MCF 10A (cell line): ENCODE measurements at regions not wholly inside any gene's neighbourhood (a gene's known extent, or its start where the extent isn't known, plus 50 kb on each side); places are given as distances from the start of the nearest gene placed in this dataset.
"Not testable (repeated sequence)": the region's sequence is repeated elsewhere in the genome, so short reads cannot be mapped to it uniquely, and the experiment has no call there.

Source experiments
- BruUV-seq: library from RNA; stranded (reverse); fragments of 400-500 nt; replicated peaks from 2 replicates; lab custom pipeline; 2021; lab: Mats Ljungman, UMichigan
- CTCF ChIA-PET: fragments of 300-600 bp; sonication (Branson Sonifier 250); formaldehyde crosslinking; extraction: SDS; loops from one replicate; lab custom pipeline; 2021; ENCODE audit warnings: antibody characterized with exemption, inconsistent platforms; lab: Yijun Ruan, JAX
- POLR2A ChIA-PET: fragments of 300-600, 350-650 bp; sonication (Branson Sonifier 250); formaldehyde crosslinking; extraction: SDS; loops from one replicate; lab custom pipeline; 2020; ENCODE audit warnings: antibody characterized with exemption, inconsistent platforms; lab: Yijun Ruan, JAX
- DNase-seq: peaks from one replicate; pipeline ENCODE4 v3.0.0-alpha.2; 2018; ENCODE audit not compliant: unreplicated experiment
- H3K27ac Mint-ChIP-seq: one replicate; pipeline ENCODE4 v1.8.0; 2022; ENCODE audit warnings: mild to moderate bottlenecking, low read depth, mixed read lengths; ENCODE audit not compliant: unreplicated experiment
- H3K27me3 Mint-ChIP-seq: one replicate; pipeline ENCODE4 v1.8.0; 2022; ENCODE audit warnings: mixed read lengths; ENCODE audit not compliant: insufficient read depth, unreplicated experiment
- H3K36me3 Mint-ChIP-seq: one replicate; pipeline ENCODE4 v1.8.0; 2022; ENCODE audit warnings: mild to moderate bottlenecking, moderate library complexity, mixed read lengths; ENCODE audit not compliant: insufficient read depth, unreplicated experiment
- H3K4me1 Mint-ChIP-seq: one replicate; pipeline ENCODE4 v1.8.0; 2022; ENCODE audit warnings: mixed read lengths; ENCODE audit not compliant: insufficient read depth, unreplicated experiment
- H3K4me3 Mint-ChIP-seq: one replicate; pipeline ENCODE4 v1.8.0; 2022; ENCODE audit warnings: mild to moderate bottlenecking, moderate library complexity, mixed read lengths; ENCODE audit not compliant: unreplicated experiment
- H3K9me3 Mint-ChIP-seq: one replicate; pipeline ENCODE4 v1.8.0; 2022; ENCODE audit warnings: mixed read lengths; ENCODE audit not compliant: unreplicated experiment
- intact Hi-C: fragments of 100-400 bp; cut with micrococcal nuclease; formaldehyde crosslinking; loops from 2 replicates; pipeline ENCODE4 v1.14.1; 2022
- TF ChIP-seq, protein P1 (sequence below): fragments of 200-600 bp; IDR thresholded peaks from one replicate; pipeline ENCODE4 v1.8.0; 2022; ENCODE audit warnings: antibody characterized with exemption, mild to moderate bottlenecking; ENCODE audit not compliant: unreplicated experiment

DNA sequence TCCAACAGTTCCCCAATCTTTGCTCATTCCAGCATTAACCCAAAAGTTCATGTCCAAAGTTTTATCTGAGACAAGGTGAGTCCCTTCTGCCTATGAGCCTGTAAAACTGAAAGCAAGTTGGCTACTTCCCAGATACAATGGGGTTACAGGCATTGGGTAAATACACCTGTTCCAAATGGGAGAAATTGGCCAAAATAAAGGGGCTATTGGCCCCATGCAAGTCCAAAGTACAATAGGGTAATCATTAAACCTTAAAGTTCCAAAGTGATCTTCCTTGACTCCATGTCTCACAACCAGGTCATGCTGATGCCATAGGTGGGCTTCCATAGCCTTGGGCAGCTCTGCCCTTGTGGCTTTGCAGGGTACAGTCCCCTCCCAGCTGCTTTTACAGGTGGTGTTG, 511.7 kb upstream of the KLHL4 start:
- intact Hi-C loops = no loop called here
- H3K27me3 Mint-ChIP-seq = no peaks in the 10 kb centered on the region

DNA sequence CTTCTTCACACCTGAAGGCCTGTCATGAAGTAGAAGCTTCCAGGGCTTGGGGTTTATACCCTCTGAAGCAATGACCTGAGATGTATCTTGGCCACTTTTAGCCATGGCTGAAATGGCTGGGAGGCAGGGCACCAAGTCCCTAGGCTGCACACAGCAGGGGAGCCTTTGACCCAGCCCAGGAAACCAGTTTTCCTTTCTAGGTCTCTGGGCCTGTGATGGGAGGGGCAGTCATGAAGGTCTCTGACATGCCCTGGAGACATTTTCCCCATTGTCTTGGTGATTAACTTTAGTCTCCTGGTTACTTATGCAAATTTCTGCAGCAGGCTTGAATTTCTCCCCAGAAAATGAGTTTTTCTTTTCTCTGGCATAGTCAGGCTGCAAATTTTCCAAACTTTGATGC, 511.0 kb upstream of the KLHL4 start:
- TF ChIP-seq, protein P1, sequence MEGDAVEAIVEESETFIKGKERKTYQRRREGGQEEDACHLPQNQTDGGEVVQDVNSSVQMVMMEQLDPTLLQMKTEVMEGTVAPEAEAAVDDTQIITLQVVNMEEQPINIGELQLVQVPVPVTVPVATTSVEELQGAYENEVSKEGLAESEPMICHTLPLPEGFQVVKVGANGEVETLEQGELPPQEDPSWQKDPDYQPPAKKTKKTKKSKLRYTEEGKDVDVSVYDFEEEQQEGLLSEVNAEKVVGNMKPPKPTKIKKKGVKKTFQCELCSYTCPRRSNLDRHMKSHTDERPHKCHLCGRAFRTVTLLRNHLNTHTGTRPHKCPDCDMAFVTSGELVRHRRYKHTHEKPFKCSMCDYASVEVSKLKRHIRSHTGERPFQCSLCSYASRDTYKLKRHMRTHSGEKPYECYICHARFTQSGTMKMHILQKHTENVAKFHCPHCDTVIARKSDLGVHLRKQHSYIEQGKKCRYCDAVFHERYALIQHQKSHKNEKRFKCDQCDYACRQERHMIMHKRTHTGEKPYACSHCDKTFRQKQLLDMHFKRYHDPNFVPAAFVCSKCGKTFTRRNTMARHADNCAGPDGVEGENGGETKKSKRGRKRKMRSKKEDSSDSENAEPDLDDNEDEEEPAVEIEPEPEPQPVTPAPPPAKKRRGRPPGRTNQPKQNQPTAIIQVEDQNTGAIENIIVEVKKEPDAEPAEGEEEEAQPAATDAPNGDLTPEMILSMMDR = no peak
- intact Hi-C loops = no loop called here
- no peak overlapping the region for H3K4me3 Mint-ChIP-seq
- H3K36me3 Mint-ChIP-seq = no peaks in the 10 kb centered on the region
- ChIA-PET CTCF (no interaction called here), POLR2A (no interaction called here)
- H3K27ac Mint-ChIP-seq = no peak overlapping the region
- H3K9me3 Mint-ChIP-seq = no peaks in the 10 kb centered on the region
- H3K27me3 Mint-ChIP-seq = no peaks in the 10 kb centered on the region
- BruUV-seq = no TSS peak
- H3K4me1 Mint-ChIP-seq = no peaks in the 10 kb centered on the region
- no peak for DNase-seq

More for the DNA sequence above, 511.7 kb upstream of the KLHL4 start:
- H3K4me1 Mint-ChIP-seq = no peaks in the 10 kb centered on the region
- H3K4me3 Mint-ChIP-seq = no peak overlapping the region
- CTCF ChIA-PET = no interaction called here
- TF ChIP-seq, protein P1 = no peak
- H3K9me3 Mint-ChIP-seq = no peaks in the 10 kb centered on the region
- no peak for DNase-seq
- H3K36me3 Mint-ChIP-seq = no peaks in the 10 kb centered on the region
- H3K27ac Mint-ChIP-seq = no peak overlapping the region
- POLR2A ChIA-PET = no interaction called here
- BruUV-seq = no TSS peak

DNA sequence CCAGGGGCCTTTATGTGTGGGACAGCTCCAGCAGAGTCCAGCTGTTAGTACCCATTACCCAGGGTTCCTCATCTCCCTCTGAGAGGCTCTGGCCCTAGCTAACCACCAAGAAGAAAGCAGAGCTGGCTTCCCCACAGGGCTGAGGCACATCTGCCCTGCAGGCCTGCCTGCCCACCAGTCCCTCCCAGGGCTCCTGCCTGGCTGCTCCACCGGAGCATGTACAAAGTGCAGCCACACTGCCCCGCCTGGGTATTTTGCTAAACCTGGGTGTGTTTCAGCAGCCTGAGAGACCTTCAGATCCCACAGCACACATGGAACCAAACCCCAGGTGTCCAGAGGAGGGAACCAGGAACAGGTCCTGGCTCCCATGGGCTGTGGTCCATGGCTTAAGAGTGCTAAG, 500.4 kb upstream of the KLHL4 start:
- POLR2A ChIA-PET = no interaction called here
- H3K4me1 Mint-ChIP-seq = no peaks in the 10 kb centered on the region
- CTCF ChIA-PET = no interaction called here

DNA sequence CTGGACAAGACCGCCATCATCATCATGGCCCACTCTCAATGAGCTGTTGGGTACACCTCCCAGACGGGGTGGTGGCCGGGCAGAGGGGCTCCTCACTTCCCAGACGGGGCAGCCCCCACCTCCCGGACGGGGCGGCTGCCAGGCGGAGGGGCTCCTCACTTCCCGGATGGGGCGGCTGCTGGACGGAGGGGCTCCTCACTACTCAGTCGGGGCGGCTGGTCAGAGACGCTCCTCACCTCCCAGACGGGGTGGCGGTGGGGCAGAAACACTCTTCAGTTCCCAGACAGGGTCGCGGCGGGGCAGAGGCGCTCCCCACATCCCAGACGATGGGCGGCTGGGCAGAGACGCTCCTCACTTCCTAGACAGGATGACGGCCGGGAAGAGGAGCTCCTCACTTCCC, 484.5 kb upstream of the KLHL4 start:
- H3K27ac Mint-ChIP-seq, intact Hi-C loops, POLR2A ChIA-PET, H3K27me3 Mint-ChIP-seq, H3K4me1 Mint-ChIP-seq, CTCF ChIA-PET, DNase-seq, H3K36me3 Mint-ChIP-seq, H3K9me3 Mint-ChIP-seq, H3K4me3 Mint-ChIP-seq, BruUV-seq: not testable (repeated sequence)

More for the DNA sequence above, 500.4 kb upstream of the KLHL4 start:
- no peaks in the 10 kb centered on the region for H3K27me3 Mint-ChIP-seq
- intact Hi-C loops = no loop called here
- no peak overlapping the region for H3K27ac Mint-ChIP-seq
- no peak overlapping the region for H3K4me3 Mint-ChIP-seq
- TF ChIP-seq, protein P1 = no peak
- H3K36me3 Mint-ChIP-seq = no peaks in the 10 kb centered on the region
- peaks cover 3% of the 10 kb centered on the region for H3K9me3 Mint-ChIP-seq
- BruUV-seq = no TSS peak
- DNase-seq = no peak

DNA sequence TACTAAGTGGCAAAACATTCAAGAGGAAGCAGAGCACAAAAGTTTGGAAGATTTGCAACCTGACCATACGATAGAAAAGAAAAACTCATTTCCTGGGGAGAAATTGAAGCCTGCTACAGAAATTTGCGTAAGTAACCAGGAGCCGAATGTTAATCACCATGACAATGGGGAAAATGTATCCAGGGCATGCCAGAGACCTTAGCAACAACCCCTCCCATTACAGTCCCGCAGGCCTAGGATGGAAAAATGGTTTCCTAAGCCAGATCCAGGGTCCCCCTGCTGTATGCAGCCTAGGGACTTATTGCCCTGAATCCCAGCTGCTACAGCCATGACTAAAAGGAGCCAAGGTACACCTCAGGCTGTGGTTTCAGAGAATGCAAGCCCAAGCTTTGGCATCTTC, 472.2 kb upstream of the KLHL4 start:
- peaks cover 11% of the 10 kb centered on the region for H3K27me3 Mint-ChIP-seq
- no peak overlapping the region for H3K27ac Mint-ChIP-seq
- POLR2A ChIA-PET = no interaction called here

More for the DNA sequence above, 472.2 kb upstream of the KLHL4 start:
- CTCF ChIA-PET = no interaction called here
- BruUV-seq = no TSS peak
- H3K36me3 Mint-ChIP-seq = no peaks in the 10 kb centered on the region
- H3K4me3 Mint-ChIP-seq = no peak overlapping the region
- peaks cover 9% of the 10 kb centered on the region for H3K9me3 Mint-ChIP-seq
- intact Hi-C loops = no loop called here
- DNase-seq = no peak
- TF ChIP-seq, protein P1 = no peak
- H3K4me1 Mint-ChIP-seq = no peaks in the 10 kb centered on the region
